Naive thymus-derived CD4-positive, alpha-beta T cell (primary cell): ENCODE measurements at regions not wholly inside any gene's neighbourhood (a gene's known extent, or its start where the extent isn't known, plus 50 kb on each side); places are given as distances from the start of the nearest gene placed in this dataset.

Experiments used
- ATAC-seq: fragments of 150-1000 bp; cut with Tn5 transposase; 2 replicates; pipeline ENCODE4 v1.10.0; 2021; ENCODE audit warnings: mild to moderate bottlenecking, moderate library complexity
- CTCF ChIA-PET: fragments of 350-600 bp; sonication (Branson Sonifier 250); formaldehyde crosslinking; loops from one replicate; lab custom pipeline; 2021; ENCODE audit warnings: antibody characterized with exemption; lab: Charles Lee
- POLR2A ChIA-PET: fragments of 350-600 bp; sonication (Branson Sonifier 250); formaldehyde crosslinking; loops from one replicate; lab custom pipeline; 2021; ENCODE audit warnings: antibody characterized with exemption, inconsistent platforms; lab: Charles Lee
- DNase-seq, 9 donors: peaks; one replicate each; pipeline versions ENCODE4 v3.0.0 to v3.0.0-alpha.2; 2020 to 2022; ENCODE audit warnings: mixed read lengths in 1 of 9
- H3K27ac ChIP-seq: one replicate; pipeline ENCODE4 v1.7.0; 2013; ENCODE audit warnings: mild to moderate bottlenecking, low read depth, low read length, moderate library complexity
- H3K27me3 ChIP-seq, 2 donors: one replicate each; pipeline ENCODE4 v1.7.0; 2013; ENCODE audit warnings: low read length in 2 of 2, mild to moderate bottlenecking in 2 of 2, moderate library complexity in 2 of 2; ENCODE audit not compliant: control insufficient read depth in 2 of 2, insufficient read depth in 2 of 2
- H3K36me3 ChIP-seq, 3 experiments: 1 replicate in 2 of 3; 2 replicates in 1 of 3; pipeline ENCODE4 v1.7.0; 2013; ENCODE audit warnings: low read length in 3 of 3, mild to moderate bottlenecking in 3 of 3, moderate library complexity in 1 of 3; ENCODE audit not compliant: insufficient read depth in 3 of 3, control insufficient read depth in 2 of 3
- H3K4me1 ChIP-seq, 2 donors: one replicate each; pipeline ENCODE4 v1.7.0; 2013; ENCODE audit warnings: low read length in 2 of 2, mild to moderate bottlenecking in 2 of 2, moderate library complexity in 1 of 2; ENCODE audit not compliant: control insufficient read depth in 2 of 2, insufficient read depth in 2 of 2
- H3K4me3 ChIP-seq: 2 replicates; pipeline ENCODE4 v1.7.0; 2013; ENCODE audit warnings: mild to moderate bottlenecking, low read length
- H3K9me3 ChIP-seq, 3 experiments: 1 replicate in 2 of 3; 2 replicates in 1 of 3; pipeline ENCODE4 v1.7.0; 2013; ENCODE audit warnings: low read length in 3 of 3; ENCODE audit not compliant: control insufficient read depth in 2 of 3
- H3K27ac Mint-ChIP-seq, 9 donors: one replicate each; pipeline ENCODE4 v1.8.0; 2020 to 2022; ENCODE audit warnings: mixed read lengths in 9 of 9, mild to moderate bottlenecking in 8 of 9, moderate library complexity in 5 of 9, inconsistent platforms in 2 of 9
- H3K27me3 Mint-ChIP-seq, 5 donors: one replicate each; pipeline ENCODE4 v1.8.0; 2021 to 2022; ENCODE audit warnings: mixed read lengths in 5 of 5, mild to moderate bottlenecking in 1 of 5
- H3K36me3 Mint-ChIP-seq, 5 donors: one replicate each; pipeline ENCODE4 v1.8.0; 2020 to 2022; ENCODE audit warnings: mixed read lengths in 5 of 5, mild to moderate bottlenecking in 3 of 5, inconsistent platforms in 1 of 5
- H3K4me1 Mint-ChIP-seq, 7 donors: one replicate each; pipeline ENCODE4 v1.8.0; 2020 to 2022; ENCODE audit warnings: mixed read lengths in 7 of 7, mild to moderate bottlenecking in 3 of 7, inconsistent platforms in 1 of 7
- H3K4me3 Mint-ChIP-seq, 10 donors: one replicate each; pipeline ENCODE4 v1.8.0; 2020 to 2022; ENCODE audit warnings: mild to moderate bottlenecking in 10 of 10, mixed read lengths in 10 of 10, moderate library complexity in 6 of 10, inconsistent platforms in 2 of 10
- H3K9me3 Mint-ChIP-seq, 11 donors: one replicate each; pipeline ENCODE4 v1.8.0; 2020 to 2022; ENCODE audit warnings: mixed read lengths in 11 of 11, mild to moderate bottlenecking in 4 of 11, inconsistent platforms in 1 of 11, moderate library complexity in 1 of 11
- intact Hi-C, 2 donors: fragments of 100-400 bp; cut with micrococcal nuclease; formaldehyde crosslinking; loops; one replicate each; pipeline ENCODE4 v1.15.1; 2023

GRCh38 chr5:120354126-120354525 lies 110.0 kb upstream of the PRR16 start:
- no peak overlapping the region for H3K27ac Mint-ChIP-seq
- peaks cover 0 to 11% (median 2%) of the 10 kb centered on the region in 11 donors for H3K9me3 Mint-ChIP-seq
- H3K27me3 Mint-ChIP-seq = no peaks in the 10 kb centered on the region
- Histone ChIP-seq H3K9me3 (no peaks in the 10 kb centered on the region), H3K4me3 (no peak overlapping the region), H3K27ac (no peak overlapping the region), H3K4me1 (no peaks in the 10 kb centered on the region), H3K27me3 (no peaks in the 10 kb centered on the region), H3K36me3 (no peaks in the 10 kb centered on the region)
- ChIA-PET POLR2A (no interaction called here), CTCF (no interaction called here)
- ATAC-seq (no peak), DNase-seq (no peak)
- H3K36me3 Mint-ChIP-seq = no peaks in the 10 kb centered on the region
- no peak overlapping the region for H3K4me3 Mint-ChIP-seq
- intact Hi-C loops = no loop called here
- no peaks in the 10 kb centered on the region for H3K4me1 Mint-ChIP-seq

GRCh38 chr5:120358949-120359348 lies 105.2 kb upstream of the PRR16 start:
- Histone ChIP-seq H3K27me3 (no peaks in the 10 kb centered on the region), H3K9me3 (no peaks in the 10 kb centered on the region), H3K4me1 (no peaks in the 10 kb centered on the region), H3K36me3 (no peaks in the 10 kb centered on the region), H3K27ac (no peak overlapping the region), H3K4me3 (no peak overlapping the region)
- ATAC-seq (no peak), DNase-seq (no peak)
- intact Hi-C loops = no loop called here
- ChIA-PET CTCF (no interaction called here), POLR2A (no interaction called here)
- no peaks in the 10 kb centered on the region for H3K36me3 Mint-ChIP-seq
- H3K27ac Mint-ChIP-seq = no peak overlapping the region
- no peak overlapping the region for H3K4me3 Mint-ChIP-seq
- no peaks in the 10 kb centered on the region for H3K27me3 Mint-ChIP-seq
- H3K9me3 Mint-ChIP-seq = peaks cover 0 to 2% (median 0%) of the 10 kb centered on the region in 11 donors
- no peaks in the 10 kb centered on the region for H3K4me1 Mint-ChIP-seq

- no peak overlapping the region for H3K27ac Mint-ChIP-seq
- ATAC-seq (no peak), DNase-seq (no peak)
- no peaks in the 10 kb centered on the region for H3K36me3 ChIP-seq
- intact Hi-C loops = no loop called here
- H3K4me1 Mint-ChIP-seq = no peaks in the 10 kb centered on the region
- CTCF ChIA-PET = no interaction called here
- H3K4me3 Mint-ChIP-seq = no peak overlapping the region
- POLR2A ChIA-PET = no interaction called here
- peaks cover 0 to 2% (median 0%) of the 10 kb centered on the region in 11 donors for H3K9me3 Mint-ChIP-seq
- no peaks in the 10 kb centered on the region for H3K27me3 ChIP-seq
- no peaks in the 10 kb centered on the region for H3K4me1 ChIP-seq
- no peak overlapping the region for H3K4me3 ChIP-seq
- no peaks in the 10 kb centered on the region for H3K27me3 Mint-ChIP-seq
- no peak overlapping the region for H3K27ac ChIP-seq
- H3K36me3 Mint-ChIP-seq = no peaks in the 10 kb centered on the region
- no peaks in the 10 kb centered on the region for H3K9me3 ChIP-seq
These were observed 102.2 kb upstream of the PRR16 start for GRCh38 chr5:120361941-120362340.

- H3K9me3 ChIP-seq = no peaks in the 10 kb centered on the region
- ChIA-PET CTCF (no interaction called here), POLR2A (no interaction called here)
- Mint-ChIP-seq H3K36me3 (no peaks in the 10 kb centered on the region), H3K27me3 (no peaks in the 10 kb centered on the region), H3K9me3 (peaks cover 0 to 2% (median 0%) of the 10 kb centered on the region in 11 donors), H3K4me3 (no peak overlapping the region), H3K27ac (no peak overlapping the region), H3K4me1 (no peaks in the 10 kb centered on the region)
- H3K36me3 ChIP-seq = no peaks in the 10 kb centered on the region
- DNase-seq (no peak), ATAC-seq (no peak)
- no peaks in the 10 kb centered on the region for H3K4me1 ChIP-seq
- no peak overlapping the region for H3K27ac ChIP-seq
- intact Hi-C loops = no loop called here
- no peak overlapping the region for H3K4me3 ChIP-seq
- no peaks in the 10 kb centered on the region for H3K27me3 ChIP-seq
These were observed 101.7 kb upstream of the PRR16 start for GRCh38 chr5:120362426-120362825.

GRCh38 chr5:120365656-120366446 lies 98.2 kb upstream of the PRR16 start:
- H3K36me3 ChIP-seq = no peaks in the 10 kb centered on the region
- H3K27me3 Mint-ChIP-seq = no peaks in the 10 kb centered on the region
- no peaks in the 10 kb centered on the region for H3K27me3 ChIP-seq
- H3K36me3 Mint-ChIP-seq = no peaks in the 10 kb centered on the region
- no peaks in the 10 kb centered on the region for H3K4me1 Mint-ChIP-seq
- ATAC-seq = no peak
- no peaks in the 10 kb centered on the region for H3K9me3 ChIP-seq
- CTCF ChIA-PET = no interaction called here
- no peak overlapping the region for H3K27ac ChIP-seq
- H3K4me3 ChIP-seq = no peak overlapping the region
- peaks cover 0 to 1% (median 0%) of the 10 kb centered on the region in 11 donors for H3K9me3 Mint-ChIP-seq
- intact Hi-C loops = no loop called here
- POLR2A ChIA-PET = no interaction called here
- no peak overlapping the region for H3K4me3 Mint-ChIP-seq
- no peak overlapping the region for H3K27ac Mint-ChIP-seq
- no peak for DNase-seq
- H3K4me1 ChIP-seq = no peaks in the 10 kb centered on the region

GRCh38 chr5:120367896-120368634 lies 96.0 kb upstream of the PRR16 start:
- POLR2A ChIA-PET = no interaction called here
- Histone ChIP-seq H3K9me3 (no peaks in the 10 kb centered on the region), H3K27ac (no peak overlapping the region), H3K36me3 (no peaks in the 10 kb centered on the region), H3K27me3 (no peaks in the 10 kb centered on the region), H3K4me3 (no peak overlapping the region), H3K4me1 (no peaks in the 10 kb centered on the region)
- intact Hi-C loops = no loop called here
- Mint-ChIP-seq H3K4me3 (no peak overlapping the region), H3K27me3 (no peaks in the 10 kb centered on the region), H3K36me3 (no peaks in the 10 kb centered on the region), H3K9me3 (peaks cover 0 to 1% (median 0%) of the 10 kb centered on the region in 11 donors), H3K27ac (no peak overlapping the region), H3K4me1 (no peaks in the 10 kb centered on the region)
- CTCF ChIA-PET = no interaction called here
- DNase-seq = no peak
- ATAC-seq = no peak
